ENCODE measurements at regions not wholly inside any gene's neighbourhood (a gene's known extent, or its start where the extent isn't known, plus 50 kb on each side); places are given as distances from the start of the nearest gene placed in this dataset.

DNA sequence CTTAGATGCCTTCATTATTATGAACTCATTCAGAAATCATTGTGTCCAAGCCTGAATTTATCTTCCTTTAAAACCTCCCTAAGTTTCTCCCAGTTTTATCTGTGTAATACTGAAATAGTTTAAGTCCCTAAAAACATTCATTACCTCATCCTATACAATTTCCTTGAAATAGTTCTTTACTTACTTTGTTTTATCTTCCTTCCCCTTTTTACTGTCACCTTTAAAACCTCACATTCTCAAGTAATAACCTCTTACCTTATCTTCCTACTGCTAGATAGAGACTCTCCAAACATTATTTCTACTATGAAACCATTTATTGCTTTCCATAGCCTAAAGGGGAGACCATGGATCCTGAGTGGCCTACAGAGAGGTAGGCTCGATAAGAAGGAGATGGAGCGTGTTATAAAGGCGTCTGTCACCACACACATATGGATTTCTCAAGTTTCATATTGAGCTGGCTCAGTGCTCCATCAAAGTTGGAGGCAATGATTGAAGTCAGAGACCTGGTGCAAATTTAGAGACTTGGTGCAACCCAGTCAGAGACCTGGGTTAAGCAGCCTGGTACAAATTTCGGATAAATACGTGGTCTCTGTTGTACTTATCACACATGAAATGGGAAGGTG lies 140.4 kb downstream of the NFKBIZ start:
- no peak for ATAC-seq
- TF ChIP-seq, protein P1, sequence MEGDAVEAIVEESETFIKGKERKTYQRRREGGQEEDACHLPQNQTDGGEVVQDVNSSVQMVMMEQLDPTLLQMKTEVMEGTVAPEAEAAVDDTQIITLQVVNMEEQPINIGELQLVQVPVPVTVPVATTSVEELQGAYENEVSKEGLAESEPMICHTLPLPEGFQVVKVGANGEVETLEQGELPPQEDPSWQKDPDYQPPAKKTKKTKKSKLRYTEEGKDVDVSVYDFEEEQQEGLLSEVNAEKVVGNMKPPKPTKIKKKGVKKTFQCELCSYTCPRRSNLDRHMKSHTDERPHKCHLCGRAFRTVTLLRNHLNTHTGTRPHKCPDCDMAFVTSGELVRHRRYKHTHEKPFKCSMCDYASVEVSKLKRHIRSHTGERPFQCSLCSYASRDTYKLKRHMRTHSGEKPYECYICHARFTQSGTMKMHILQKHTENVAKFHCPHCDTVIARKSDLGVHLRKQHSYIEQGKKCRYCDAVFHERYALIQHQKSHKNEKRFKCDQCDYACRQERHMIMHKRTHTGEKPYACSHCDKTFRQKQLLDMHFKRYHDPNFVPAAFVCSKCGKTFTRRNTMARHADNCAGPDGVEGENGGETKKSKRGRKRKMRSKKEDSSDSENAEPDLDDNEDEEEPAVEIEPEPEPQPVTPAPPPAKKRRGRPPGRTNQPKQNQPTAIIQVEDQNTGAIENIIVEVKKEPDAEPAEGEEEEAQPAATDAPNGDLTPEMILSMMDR (IDR thresholded peaks at IDR 0.05) = no peak
- DNase-seq = no peak
- H3K4me3 ChIP-seq = no peak overlapping the region
- no peaks in the 10 kb centered on the region for H3K36me3 ChIP-seq
- no peaks in the 10 kb centered on the region for H3K27me3 ChIP-seq
- peaks cover 0 to 22% (median 0%) of the 10 kb centered on the region in 9 donors for H3K4me1 ChIP-seq
- WGBS, 2 donors = 90 to 92% methylated on average over 5 of the region's 5 CpGs
- H3K9me3 ChIP-seq = no peaks in the 10 kb centered on the region
- H3K27ac ChIP-seq = no peak overlapping the region
- intact Hi-C loops (cut with DNase I) = no loop called here

DNA sequence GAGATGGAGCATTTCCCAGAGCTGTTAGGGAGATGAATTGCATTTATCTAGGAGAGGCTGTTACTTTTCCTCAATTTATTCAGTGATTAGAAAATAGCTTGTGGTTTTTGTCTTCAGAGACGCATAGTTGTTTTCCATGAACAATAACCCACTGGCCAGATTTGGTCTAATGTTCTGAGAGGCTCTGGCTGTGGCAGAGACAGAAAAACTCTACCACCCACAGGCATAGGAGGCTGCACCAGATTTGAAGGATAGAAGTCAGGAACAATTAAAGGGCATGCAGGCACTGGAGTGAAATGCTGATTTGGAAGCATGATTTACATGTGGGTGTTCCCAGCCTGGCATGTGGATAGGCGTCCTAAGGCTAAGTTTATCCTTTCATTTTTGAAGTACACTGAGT lies 143.5 kb downstream of the NFKBIZ start:
- H3K36me3 ChIP-seq = no peaks in the 10 kb centered on the region
- WGBS, 2 donors = 78 to 80% methylated on average over 2 of the region's 2 CpGs
- peaks cover 0 to 18% (median 0%) of the 10 kb centered on the region in 9 donors for H3K4me1 ChIP-seq
- DNase-seq (no peak), ATAC-seq (no peak)
- H3K4me3 ChIP-seq = no peak overlapping the region
- TF ChIP-seq, protein P1 (IDR thresholded peaks at IDR 0.05) = no peak
- H3K9me3 ChIP-seq = no peaks in the 10 kb centered on the region
- H3K27ac ChIP-seq = no peak overlapping the region
- intact Hi-C loops (cut with DNase I) = no loop called here
- no peaks in the 10 kb centered on the region for H3K27me3 ChIP-seq

DNA sequence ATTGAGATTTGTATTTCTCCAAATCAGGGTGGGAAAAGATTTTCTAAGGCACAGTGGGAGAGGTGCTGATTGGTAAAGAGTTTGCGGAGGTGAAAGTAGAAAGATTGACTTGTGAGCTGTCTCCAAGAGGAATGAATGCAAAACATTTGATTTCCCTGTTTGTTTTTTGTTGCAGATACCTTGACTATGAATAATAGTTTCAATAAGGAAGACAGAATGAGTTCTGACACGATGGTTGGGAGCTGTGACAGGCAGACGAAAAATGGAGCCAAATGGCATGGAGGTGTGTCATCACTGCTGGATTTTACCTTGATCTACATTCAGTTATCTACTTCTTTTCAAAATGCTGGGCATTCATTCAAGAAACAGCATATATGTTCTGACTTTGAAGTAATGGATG lies 145.1 kb downstream of the NFKBIZ start:
- no peak for ATAC-seq
- no peak overlapping the region for H3K27ac ChIP-seq
- peaks cover 0 to 3% (median 0%) of the 10 kb centered on the region in 9 donors for H3K4me1 ChIP-seq
- 88 to 89% methylated on average over 3 of the region's 3 CpGs for WGBS, 2 donors
- no peaks in the 10 kb centered on the region for H3K9me3 ChIP-seq
- TF ChIP-seq, protein P1 (IDR thresholded peaks at IDR 0.05) = no peak
- no peaks in the 10 kb centered on the region for H3K27me3 ChIP-seq
- DNase-seq = no peak
- H3K4me3 ChIP-seq = no peak overlapping the region
- intact Hi-C loops (cut with DNase I) = no loop called here
- H3K36me3 ChIP-seq = no peaks in the 10 kb centered on the region

DNA sequence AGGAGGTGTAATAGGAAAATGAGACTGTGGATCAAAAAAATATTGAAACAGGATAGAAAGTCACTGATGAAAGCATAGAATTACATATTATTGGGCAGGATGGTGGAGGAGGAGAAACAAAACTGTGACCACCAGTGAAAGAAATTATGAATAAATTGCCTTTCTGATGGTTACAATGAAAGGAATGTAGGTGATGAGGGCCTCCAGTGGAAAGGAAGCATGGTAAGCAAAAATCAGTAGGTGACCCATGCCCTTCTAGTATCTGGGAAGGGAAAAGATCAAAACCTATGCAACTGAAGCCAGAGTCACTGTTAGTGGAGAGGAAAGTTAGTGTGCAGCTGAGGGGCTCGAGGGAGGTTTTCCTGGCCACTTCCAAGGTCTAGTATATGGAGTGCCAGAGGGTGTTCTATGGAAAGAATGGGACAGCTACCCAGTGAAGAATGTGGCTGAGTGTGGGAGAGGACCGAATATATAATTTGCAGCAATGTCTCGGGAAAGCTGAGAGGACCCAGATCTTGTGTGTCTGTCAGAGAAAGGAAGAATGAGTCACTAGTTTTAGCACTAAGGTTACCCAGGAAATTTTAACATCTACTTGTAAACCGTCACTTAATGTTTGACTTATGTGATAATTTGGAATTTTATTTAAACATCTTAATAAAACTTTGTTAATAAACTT lies 146.2 kb downstream of the NFKBIZ start:
- DNase-seq (no peak), ATAC-seq (no peak)
- Histone ChIP-seq H3K27me3 (no peaks in the 10 kb centered on the region), H3K4me3 (no peak overlapping the region), H3K9me3 (no peaks in the 10 kb centered on the region), H3K4me1 (no peaks in the 10 kb centered on the region), H3K36me3 (no peaks in the 10 kb centered on the region), H3K27ac (no peak overlapping the region)
- intact Hi-C loops (cut with DNase I) = no loop called here
- WGBS, 2 donors = 53 to 82% methylated on average over 4 of the region's 4 CpGs
- TF ChIP-seq, protein P1 (IDR thresholded peaks at IDR 0.05) = no peak
